ENCODE measurements at regions not wholly inside any gene's neighbourhood (a gene's known extent, or its start where the extent isn't known, plus 50 kb on each side); places are given as distances from the start of the nearest gene placed in this dataset.

- TF ChIP-seq CTCF (conservative IDR thresholded peaks at IDR 0.05; ENCODE audit: low read length) (no peak), EZH2phosphoT487 (IDR thresholded peaks at IDR 0.05; ENCODE audit: borderline replicate concordance, low read depth, low read length) (no peak)
Measured at GRCh38 chr16:6644916-6645315, 687.7 kb upstream of the RBFOX1 start.
